Neural progenitor cell (in vitro differentiated cells): ENCODE measurements at regions not wholly inside any gene's neighbourhood (a gene's known extent, or its start where the extent isn't known, plus 50 kb on each side); places are given as distances from the start of the nearest gene placed in this dataset.
A peak's percentile ranks its signal among the peaks of the same experiment; 100 is the strongest.
"Not testable (repeated sequence)": the region's sequence is repeated elsewhere in the genome, so short reads cannot be mapped to it uniquely, and the experiment has no call there.

Experiments used
- DNase-seq: peaks from one replicate; pipeline ENCODE4 v3.0.0-alpha.2; 2016; ENCODE audit warnings: low spot score
- H2AFZ ChIP-seq: fragments of 200-600 bp; sonication (generic); replicated peaks from 2 replicates; pipeline ENCODE4 v1.6.1; 2016; ENCODE audit warnings: antibody characterized with exemption
- H3F3A ChIP-seq: fragments of 200-600 bp; sonication (generic); 2 replicates; pipeline ENCODE4 v1.6.1; 2016; ENCODE audit warnings: antibody characterized with exemption, low read depth
- H3K27ac ChIP-seq: fragments of 200-600 bp; sonication (generic); 2 replicates; pipeline ENCODE4 v1.5.1; 2016; ENCODE audit warnings: mild to moderate bottlenecking
- H3K27me3 ChIP-seq: fragments of 200-600 bp; sonication (generic); 2 replicates; pipeline ENCODE4 v1.6.1; 2016; ENCODE audit warnings: mild to moderate bottlenecking, moderate library complexity
- H3K36me3 ChIP-seq: fragments of 200-600 bp; sonication (generic); 2 replicates; pipeline ENCODE4 v1.5.1; 2016
- H3K4me1 ChIP-seq: fragments of 200-600 bp; sonication (generic); 2 replicates; pipeline ENCODE4 v1.6.1; 2016; ENCODE audit warnings: mixed run types
- H3K4me2 ChIP-seq: fragments of 200-600 bp; sonication (generic); 2 replicates; pipeline ENCODE4 v1.6.1; 2016
- H3K4me3 ChIP-seq: fragments of 200-600 bp; sonication (generic); 2 replicates; pipeline ENCODE4 v1.5.1; 2016
- H3K79me2 ChIP-seq: fragments of 200-600 bp; sonication (generic); 2 replicates; pipeline ENCODE4 v1.6.1; 2016; ENCODE audit warnings: low read depth
- H3K9ac ChIP-seq: fragments of 200-600 bp; sonication (generic); 2 replicates; pipeline ENCODE4 v1.6.1; 2016
- H3K9me3 ChIP-seq: fragments of 200-600 bp; sonication (generic); 2 replicates; pipeline ENCODE4 v1.5.1; 2016; ENCODE audit warnings: low read depth
- H4K20me1 ChIP-seq: fragments of 200-600 bp; sonication (generic); 2 replicates; pipeline ENCODE4 v1.6.1; 2016; ENCODE audit warnings: low read depth
- H3K27ac Mint-ChIP-seq: 3 replicates; pipeline ENCODE4 v1.8.0; 2021; ENCODE audit warnings: mixed read lengths
- H3K27me3 Mint-ChIP-seq: 2 replicates; pipeline ENCODE4 v1.8.0; 2022; ENCODE audit warnings: low read depth, mild to moderate bottlenecking, inconsistent platforms, moderate library complexity, mixed read lengths; ENCODE audit not compliant: insufficient read depth
- H3K36me3 Mint-ChIP-seq: 3 replicates; pipeline ENCODE4 v1.8.0; 2021; ENCODE audit warnings: mixed read lengths
- H3K4me1 Mint-ChIP-seq: 3 replicates; pipeline ENCODE4 v1.8.0; 2021; ENCODE audit warnings: mixed read lengths
- H3K4me3 Mint-ChIP-seq: 3 replicates; pipeline ENCODE4 v1.8.0; 2021; ENCODE audit warnings: mild to moderate bottlenecking, moderate library complexity, mixed read lengths
- H3K9me3 Mint-ChIP-seq: 3 replicates; pipeline ENCODE4 v1.8.0; 2020; ENCODE audit warnings: mixed read lengths
- CTCF ChIP-seq: fragments of 200-600 bp; sonication (generic); IDR thresholded peaks from 2 replicates; pipeline ENCODE4 v1.5.1; 2017; ENCODE audit warnings: antibody characterized with exemption, mild to moderate bottlenecking
- EZH2 ChIP-seq: fragments of 200-600 bp; sonication (generic); IDR thresholded peaks from 2 replicates; pipeline ENCODE4 v1.6.1; 2017; ENCODE audit warnings: antibody characterized with exemption, mild to moderate bottlenecking, moderate library complexity
- EZH2phosphoT487 ChIP-seq: fragments of 200-600 bp; sonication (generic); IDR thresholded peaks from 2 replicates; pipeline ENCODE4 v1.6.1; 2017; ENCODE audit warnings: antibody characterized with exemption

- H3K4me3 ChIP-seq = no peak overlapping the region
- no peak for TF ChIP-seq EZH2
- TF ChIP-seq EZH2phosphoT487 = no peak
- TF ChIP-seq CTCF = no peak
- H2AFZ ChIP-seq = no peak overlapping the region
- no peaks in the 10 kb centered on the region for H4K20me1 ChIP-seq
- no peaks in the 10 kb centered on the region for H3K79me2 ChIP-seq
- Mint-ChIP-seq H3K27ac (no peak overlapping the region), H3K9me3 (peaks cover 13% of the 10 kb centered on the region), H3K27me3 (peaks cover 2% of the 10 kb centered on the region), H3K4me1 (no peaks in the 10 kb centered on the region), H3K4me3 (no peak overlapping the region), H3K36me3 (no peaks in the 10 kb centered on the region)
- no peaks in the 10 kb centered on the region for H3K36me3 ChIP-seq
- H3K9ac ChIP-seq = no peak overlapping the region
- no peak overlapping the region for H3K4me2 ChIP-seq
- no peaks in the 10 kb centered on the region for H3K9me3 ChIP-seq
- no peaks in the 10 kb centered on the region for H3K27me3 ChIP-seq
- no peak for DNase-seq
- H3K27ac ChIP-seq = no peak overlapping the region
- no peaks in the 10 kb centered on the region for H3F3A ChIP-seq
- no peaks in the 10 kb centered on the region for H3K4me1 ChIP-seq
These were observed 368.5 kb upstream of the CNTNAP5 start for GRCh38 chr2:123656590-123656989.

GRCh38 chr2:123659120-123659519 lies 366.0 kb upstream of the CNTNAP5 start:
- Mint-ChIP-seq H3K27ac (no peak overlapping the region), H3K4me1 (no peaks in the 10 kb centered on the region), H3K9me3 (peaks cover 13% of the 10 kb centered on the region), H3K36me3 (no peaks in the 10 kb centered on the region), H3K4me3 (no peak overlapping the region), H3K27me3 (peaks cover 2% of the 10 kb centered on the region)
- no peak for TF ChIP-seq EZH2
- no peak for TF ChIP-seq CTCF
- no peak for TF ChIP-seq EZH2phosphoT487
- Histone ChIP-seq H3K4me2 (no peak overlapping the region), H3K27ac (no peak overlapping the region), H2AFZ (no peak overlapping the region), H3K36me3 (no peaks in the 10 kb centered on the region), H3K9ac (no peak overlapping the region), H3K4me3 (no peak overlapping the region), H3F3A (no peaks in the 10 kb centered on the region), H3K79me2 (no peaks in the 10 kb centered on the region), H3K27me3 (no peaks in the 10 kb centered on the region), H4K20me1 (no peaks in the 10 kb centered on the region), H3K4me1 (no peaks in the 10 kb centered on the region), H3K9me3 (no peaks in the 10 kb centered on the region)
- DNase-seq = peak; percentile 5

- no peak overlapping the region for H2AFZ ChIP-seq
These were observed 354.8 kb upstream of the CNTNAP5 start for GRCh38 chr2:123670286-123670685.

GRCh38 chr2:123683797-123684196 lies 341.3 kb upstream of the CNTNAP5 start:
- H3K9me3 ChIP-seq = not testable (repeated sequence)

More at GRCh38 chr2:123670286-123670685, 354.8 kb upstream of the CNTNAP5 start:
- Histone ChIP-seq H3K79me2 (no peaks in the 10 kb centered on the region), H3F3A (no peaks in the 10 kb centered on the region), H3K9me3 (no peaks in the 10 kb centered on the region), H4K20me1 (no peaks in the 10 kb centered on the region), H3K27me3 (no peaks in the 10 kb centered on the region), H3K27ac (no peak overlapping the region), H3K9ac (no peak overlapping the region), H3K4me1 (no peaks in the 10 kb centered on the region), H3K4me2 (no peak overlapping the region), H3K36me3 (no peaks in the 10 kb centered on the region), H3K4me3 (no peak overlapping the region)
- no peaks in the 10 kb centered on the region for H3K4me1 Mint-ChIP-seq
- H3K36me3 Mint-ChIP-seq = no peaks in the 10 kb centered on the region
- peaks cover 2% of the 10 kb centered on the region for H3K9me3 Mint-ChIP-seq
- no peak for DNase-seq
- TF ChIP-seq EZH2phosphoT487 (no peak), CTCF (no peak), EZH2 (no peak)
- peaks cover 2% of the 10 kb centered on the region for H3K27me3 Mint-ChIP-seq
- H3K27ac Mint-ChIP-seq = no peak overlapping the region
- H3K4me3 Mint-ChIP-seq = no peak overlapping the region

More at GRCh38 chr2:123683797-123684196, 341.3 kb upstream of the CNTNAP5 start:
- H3K27ac Mint-ChIP-seq, H3K4me1 Mint-ChIP-seq, H3K9ac ChIP-seq, H3K4me1 ChIP-seq, H3K36me3 ChIP-seq, H3K4me3 Mint-ChIP-seq, H3K36me3 Mint-ChIP-seq, DNase-seq, H3F3A ChIP-seq, H3K4me3 ChIP-seq, H2AFZ ChIP-seq, H3K27me3 Mint-ChIP-seq, H3K27ac ChIP-seq, H3K79me2 ChIP-seq, H3K27me3 ChIP-seq, H3K4me2 ChIP-seq, H4K20me1 ChIP-seq: not testable (repeated sequence)
- peaks cover 18% of the 10 kb centered on the region for H3K9me3 Mint-ChIP-seq
